ENCODE measurements at regions not wholly inside any gene's neighbourhood (a gene's known extent, or its start where the extent isn't known, plus 50 kb on each side); places are given as distances from the start of the nearest gene placed in this dataset.

- TF ChIP-seq, protein P1, sequence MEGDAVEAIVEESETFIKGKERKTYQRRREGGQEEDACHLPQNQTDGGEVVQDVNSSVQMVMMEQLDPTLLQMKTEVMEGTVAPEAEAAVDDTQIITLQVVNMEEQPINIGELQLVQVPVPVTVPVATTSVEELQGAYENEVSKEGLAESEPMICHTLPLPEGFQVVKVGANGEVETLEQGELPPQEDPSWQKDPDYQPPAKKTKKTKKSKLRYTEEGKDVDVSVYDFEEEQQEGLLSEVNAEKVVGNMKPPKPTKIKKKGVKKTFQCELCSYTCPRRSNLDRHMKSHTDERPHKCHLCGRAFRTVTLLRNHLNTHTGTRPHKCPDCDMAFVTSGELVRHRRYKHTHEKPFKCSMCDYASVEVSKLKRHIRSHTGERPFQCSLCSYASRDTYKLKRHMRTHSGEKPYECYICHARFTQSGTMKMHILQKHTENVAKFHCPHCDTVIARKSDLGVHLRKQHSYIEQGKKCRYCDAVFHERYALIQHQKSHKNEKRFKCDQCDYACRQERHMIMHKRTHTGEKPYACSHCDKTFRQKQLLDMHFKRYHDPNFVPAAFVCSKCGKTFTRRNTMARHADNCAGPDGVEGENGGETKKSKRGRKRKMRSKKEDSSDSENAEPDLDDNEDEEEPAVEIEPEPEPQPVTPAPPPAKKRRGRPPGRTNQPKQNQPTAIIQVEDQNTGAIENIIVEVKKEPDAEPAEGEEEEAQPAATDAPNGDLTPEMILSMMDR (IDR thresholded peaks at IDR 0.05; ENCODE audit: unreplicated experiment) = no peak
- H3K27me3 Mint-ChIP-seq = peaks cover 8% of the 10 kb centered on the region
- peaks cover 3% of the 10 kb centered on the region for H3K9me3 Mint-ChIP-seq (ENCODE audit: low read depth)
- H3K36me3 Mint-ChIP-seq (ENCODE audit: insufficient read depth) = no peaks in the 10 kb centered on the region
- DNase-seq (ENCODE audit: low spot score, unreplicated experiment) = no peak
- no peak overlapping the region for H3K4me3 Mint-ChIP-seq (ENCODE audit: low read depth)
- peaks cover 25% of the 10 kb centered on the region for H3K4me1 Mint-ChIP-seq (ENCODE audit: low read depth)
- no peak overlapping the region for H3K27ac Mint-ChIP-seq
Observed at GRCh38 chr5:163692091-163692490, 186.7 kb downstream of the MAT2B start.

DNA sequence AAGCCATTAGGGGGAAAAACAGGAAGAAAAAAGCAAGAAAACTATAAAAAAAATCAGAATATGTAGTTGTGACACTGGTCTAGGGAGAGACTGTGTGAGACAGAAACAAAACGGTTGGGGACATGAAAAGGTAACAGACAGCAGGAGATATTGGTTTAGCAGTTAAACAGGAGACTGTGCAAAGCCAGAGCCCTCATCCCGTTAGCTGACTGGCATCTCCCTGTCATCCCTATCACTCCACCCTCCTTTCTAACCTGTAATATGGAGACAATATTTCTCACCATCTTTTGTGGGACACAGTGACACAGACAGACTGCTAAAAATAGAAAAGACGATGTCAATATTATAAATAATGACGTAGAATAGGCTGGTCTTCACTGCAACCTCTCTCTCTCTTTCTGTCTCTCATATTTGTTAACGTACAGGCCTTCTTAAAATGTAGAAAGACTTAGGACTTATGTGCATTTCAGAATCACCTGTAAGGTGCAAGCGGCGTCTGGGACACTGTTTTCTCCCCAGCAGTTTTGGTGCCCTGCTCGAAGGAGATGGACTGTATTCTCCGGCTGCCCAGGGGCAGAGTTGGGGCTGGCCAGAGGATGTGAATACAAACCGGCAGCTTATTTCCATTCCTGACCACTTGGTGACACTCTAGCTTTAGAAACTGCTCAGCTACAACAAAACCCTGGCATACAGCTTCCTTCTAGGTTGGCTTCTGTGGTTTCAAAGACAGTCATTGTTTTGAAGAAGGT, 190.6 kb downstream of the MAT2B start:
- TF ChIP-seq, protein P1 (IDR thresholded peaks at IDR 0.05; ENCODE audit: unreplicated experiment) = peak; percentile 87
- peak overlapping the region; percentile 87 for H3K27ac Mint-ChIP-seq
- H3K36me3 Mint-ChIP-seq (ENCODE audit: insufficient read depth) = no peaks in the 10 kb centered on the region
- peak; percentile 40 for DNase-seq (ENCODE audit: low spot score, unreplicated experiment)
- peaks cover 3% of the 10 kb centered on the region for H3K9me3 Mint-ChIP-seq (ENCODE audit: low read depth)
- H3K4me1 Mint-ChIP-seq (ENCODE audit: low read depth) = peaks cover 31% of the 10 kb centered on the region
- H3K27me3 Mint-ChIP-seq = no peaks in the 10 kb centered on the region
- H3K4me3 Mint-ChIP-seq (ENCODE audit: low read depth) = peak overlapping the region; percentile 46

DNA sequence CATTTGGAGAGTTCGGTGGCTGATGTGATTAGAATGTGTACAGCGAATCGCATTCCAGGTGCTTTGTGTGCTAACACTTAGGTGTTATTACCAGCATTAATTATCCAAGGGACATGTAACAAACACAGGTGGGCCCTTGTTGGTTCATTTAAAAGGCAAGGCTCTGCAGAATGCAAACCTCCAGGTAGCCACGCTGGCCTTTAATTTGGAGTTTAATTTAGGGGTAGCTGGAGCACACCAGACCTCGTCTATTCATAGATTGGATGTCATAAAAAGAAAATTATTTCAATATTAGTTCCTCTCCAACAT, 191.1 kb downstream of the MAT2B start:
- Mint-ChIP-seq H3K4me1 (ENCODE audit: low read depth) (peaks cover 31% of the 10 kb centered on the region), H3K36me3 (ENCODE audit: insufficient read depth) (no peaks in the 10 kb centered on the region), H3K4me3 (ENCODE audit: low read depth) (no peak overlapping the region), H3K9me3 (ENCODE audit: low read depth) (peaks cover 3% of the 10 kb centered on the region), H3K27ac (peak overlapping the region; percentile 25), H3K27me3 (no peaks in the 10 kb centered on the region)
- no peak for DNase-seq (ENCODE audit: low spot score, unreplicated experiment)
- TF ChIP-seq, protein P1 (IDR thresholded peaks at IDR 0.05; ENCODE audit: unreplicated experiment) = no peak

DNA sequence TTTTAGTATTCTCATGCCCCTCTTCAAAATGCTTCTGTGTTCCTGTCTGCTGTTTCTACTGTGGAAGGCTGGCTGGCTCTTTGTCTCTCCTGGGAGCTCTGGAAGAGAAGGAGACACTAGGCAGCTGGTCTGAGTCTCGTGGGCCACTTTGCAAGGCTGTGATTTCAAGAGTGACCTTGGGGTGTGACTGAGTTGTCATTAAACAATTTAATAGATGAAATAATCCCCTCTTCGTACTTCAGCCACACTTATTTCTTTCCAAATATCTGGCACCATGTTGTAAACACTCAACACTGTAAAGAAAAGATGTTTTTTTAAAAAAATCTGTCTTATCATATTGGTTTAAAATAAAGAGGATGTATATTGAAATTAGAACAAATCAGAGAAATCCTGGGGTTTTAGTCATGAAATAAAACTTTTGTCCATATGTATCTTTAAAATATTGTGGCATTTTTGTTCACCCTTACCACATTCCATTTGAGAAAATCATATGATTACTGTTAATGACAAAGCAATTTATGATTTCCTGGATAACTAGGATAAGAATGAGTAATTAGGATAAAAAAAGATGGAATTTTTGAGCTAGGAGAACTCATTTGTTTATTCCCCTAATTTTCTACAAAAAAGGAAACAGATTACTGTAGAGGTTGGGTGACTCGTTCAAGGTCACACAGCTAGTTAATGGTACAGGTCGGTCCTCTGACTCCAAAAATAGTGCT, 200.8 kb downstream of the MAT2B start:
- Mint-ChIP-seq H3K9me3 (ENCODE audit: low read depth) (no peaks in the 10 kb centered on the region), H3K4me1 (ENCODE audit: low read depth) (peaks cover 16% of the 10 kb centered on the region), H3K4me3 (ENCODE audit: low read depth) (no peak overlapping the region), H3K27me3 (no peaks in the 10 kb centered on the region), H3K36me3 (ENCODE audit: insufficient read depth) (no peaks in the 10 kb centered on the region), H3K27ac (peak overlapping the region; percentile 25)
- TF ChIP-seq, protein P1 (IDR thresholded peaks at IDR 0.05; ENCODE audit: unreplicated experiment) = no peak
- no peak for DNase-seq (ENCODE audit: low spot score, unreplicated experiment)

GRCh38 chr5:163712011-163712410, 206.6 kb downstream of the MAT2B start:
- Mint-ChIP-seq H3K36me3 (ENCODE audit: insufficient read depth) (no peaks in the 10 kb centered on the region), H3K4me1 (ENCODE audit: low read depth) (peaks cover 10% of the 10 kb centered on the region), H3K4me3 (ENCODE audit: low read depth) (no peak overlapping the region), H3K27me3 (no peaks in the 10 kb centered on the region), H3K27ac (no peak overlapping the region), H3K9me3 (ENCODE audit: low read depth) (peaks cover 8% of the 10 kb centered on the region)
- TF ChIP-seq, protein P1 (IDR thresholded peaks at IDR 0.05; ENCODE audit: unreplicated experiment) = no peak
- no peak for DNase-seq (ENCODE audit: low spot score, unreplicated experiment)
